Heart right ventricle (tissue), 16 donors: ENCODE measurements at regions not wholly inside any gene's neighbourhood (a gene's known extent, or its start where the extent isn't known, plus 50 kb on each side); places are given as distances from the start of the nearest gene placed in this dataset.

Experiments used
- ATAC-seq, 8 donors: fragments of 200-7000 bp; cut with Tn5 transposase; one replicate each; pipeline ENCODE4 v1.9.1; 2020; ENCODE audit warnings: mild to moderate bottlenecking in 8 of 8, moderate library complexity in 8 of 8, moderate number of reproducible peaks in 1 of 8
- DNase-seq, 2 donors: peaks; one replicate each; pipeline ENCODE4 v3.0.0-alpha.2; 2020
- H3K27ac ChIP-seq, 10 donors: fragments of 200-600 bp; sonication (generic) in 2 of 10; one replicate each; pipeline versions ENCODE4 v1.5.0 to v1.8.0; 2020 to 2022; ENCODE audit warnings: mild to moderate bottlenecking in 3 of 10
- H3K27me3 ChIP-seq, 7 donors: fragments of 200-600 bp; one replicate each; pipeline ENCODE4 v1.8.0; 2021 to 2022; ENCODE audit warnings: mild to moderate bottlenecking in 2 of 7
- H3K36me3 ChIP-seq, 9 donors: fragments of 200-600 bp; sonication (generic) in 1 of 9; one replicate each; pipeline versions ENCODE4 v1.5.0 to v1.8.0; 2020 to 2022; ENCODE audit warnings: mild to moderate bottlenecking in 2 of 9
- H3K4me1 ChIP-seq, 9 donors: fragments of 200-600 bp; sonication (generic) in 1 of 9; one replicate each; pipeline versions ENCODE4 v1.5.0 to v1.8.0; 2020 to 2022; ENCODE audit warnings: mild to moderate bottlenecking in 4 of 9
- H3K4me3 ChIP-seq, 10 donors: fragments of 200-600 bp; sonication (generic) in 2 of 10; one replicate each; pipeline versions ENCODE4 v1.5.0 to v1.8.0; 2020 to 2022; ENCODE audit warnings: mild to moderate bottlenecking in 7 of 10, moderate library complexity in 2 of 10
- H3K9me3 ChIP-seq, 11 donors: fragments of 200-600 bp in 10 of 11; sonication (generic) in 2 of 11; one replicate each; pipeline versions ENCODE4 v1.5.0 to v1.8.0; 2013 to 2022; ENCODE audit warnings: mild to moderate bottlenecking in 2 of 11, control low read depth in 1 of 11, moderate library complexity in 1 of 11
- WGBS, 2 donors: extraction: QIAGEN DNeasy Blood & Tissue Kit; methylation state at CpG; one replicate each; pipeline ENCODE4 v1.1.7; 2013; ENCODE audit warnings: inconsistent platforms in 1 of 2; 5-methylcytosine and 5-hydroxymethylcytosine counted together
- intact Hi-C, 10 donors: fragments of 100-400 bp; cut with DNase I; formaldehyde crosslinking; loops; one replicate each; pipeline versions ENCODE4 v1.11.1 to v1.14.2; 2022
- TF ChIP-seq, protein P1 (sequence below), 9 donors: fragments of 200-600 bp; sonication (generic) in 2 of 9; IDR thresholded peaks; one replicate each; pipeline versions ENCODE4 v1.5.0 to v1.8.0; 2021 to 2022; ENCODE audit warnings: antibody characterized with exemption in 9 of 9, mild to moderate bottlenecking in 5 of 9, moderate library complexity in 1 of 9
- donor health status: Arrhythmogenic right ventricular cardiomyopathy.
- donor health status: ischemic (EF 13 %, LVEDD 7.1; RV severe dilation, severe dysfunction).
- donor health status: healthy with polysubstance abuse.
- donor health status: DM: no; HTN: yes; CAD: no.
- donor health status: DM: no; HTN: no; CAD: no.
- donor health status: ischemic (EF 25% LVEDD 6.9; RV normal size, moderate dysfunction).
- donor health status: ischemic (EF 25% LVEDD 5.7; RV mildly dilated, moderate dysfunction).
- donor health status: healthy.
- donor health status: DM: yes; HTN: yes; CAD: no.
- donor health status: Ischemic cardiomyopathy.
- donor health status: ischemic (EF 35%, LVEDD 5.7; RV mildly dilated, moderate dysfunction).
- donor health status: nonischemic (EF 11% LVEDD 7.7; RV severe dilation, severe dysfunction).
- donor health status: DM: yes; HTN: yes; CAD: no.
- donor health status: PGD.
- donor health status: ischemic (EF 29% LVEDD 5.4; RV normal size, mild dysfunction).
- donor health status: nonischemic (EF 23%, LVEDD 6.1; RV moderate dilation, normal function).

DNA sequence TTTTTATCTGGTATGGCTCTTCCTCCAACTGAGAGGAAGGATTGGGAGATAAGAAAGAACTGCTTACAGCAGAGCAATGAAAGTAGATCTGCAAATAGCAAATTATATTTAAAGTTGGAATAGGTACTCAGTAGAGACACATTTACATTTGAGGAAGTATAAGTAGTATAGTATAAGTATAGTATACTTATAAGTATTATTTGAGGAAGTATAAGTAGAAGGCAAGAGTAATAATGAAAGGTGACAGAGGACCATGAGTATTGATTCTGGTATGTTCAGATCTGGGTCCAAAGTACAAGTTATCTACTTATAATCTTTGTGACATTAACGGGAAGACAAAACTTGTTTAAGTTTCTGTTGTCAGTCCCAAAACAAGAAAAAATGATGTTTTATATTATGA, 527.6 kb upstream of the SORCS1 start:
- WGBS, 2 donors, result 83 to 86% methylated on average over 1 of the region's 1 CpG
- no peak overlapping the region for H3K27ac ChIP-seq
- no peaks in the 10 kb centered on the region for H3K27me3 ChIP-seq
- TF ChIP-seq, protein P1, sequence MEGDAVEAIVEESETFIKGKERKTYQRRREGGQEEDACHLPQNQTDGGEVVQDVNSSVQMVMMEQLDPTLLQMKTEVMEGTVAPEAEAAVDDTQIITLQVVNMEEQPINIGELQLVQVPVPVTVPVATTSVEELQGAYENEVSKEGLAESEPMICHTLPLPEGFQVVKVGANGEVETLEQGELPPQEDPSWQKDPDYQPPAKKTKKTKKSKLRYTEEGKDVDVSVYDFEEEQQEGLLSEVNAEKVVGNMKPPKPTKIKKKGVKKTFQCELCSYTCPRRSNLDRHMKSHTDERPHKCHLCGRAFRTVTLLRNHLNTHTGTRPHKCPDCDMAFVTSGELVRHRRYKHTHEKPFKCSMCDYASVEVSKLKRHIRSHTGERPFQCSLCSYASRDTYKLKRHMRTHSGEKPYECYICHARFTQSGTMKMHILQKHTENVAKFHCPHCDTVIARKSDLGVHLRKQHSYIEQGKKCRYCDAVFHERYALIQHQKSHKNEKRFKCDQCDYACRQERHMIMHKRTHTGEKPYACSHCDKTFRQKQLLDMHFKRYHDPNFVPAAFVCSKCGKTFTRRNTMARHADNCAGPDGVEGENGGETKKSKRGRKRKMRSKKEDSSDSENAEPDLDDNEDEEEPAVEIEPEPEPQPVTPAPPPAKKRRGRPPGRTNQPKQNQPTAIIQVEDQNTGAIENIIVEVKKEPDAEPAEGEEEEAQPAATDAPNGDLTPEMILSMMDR (IDR thresholded peaks at IDR 0.05), result no peak
- intact Hi-C loops, result no loop called here
- no peaks in the 10 kb centered on the region for H3K36me3 ChIP-seq
- H3K4me1 ChIP-seq, result peaks cover 0 to 30% (median 0%) of the 10 kb centered on the region in 9 donors
- no peak for ATAC-seq
- DNase-seq, result no peak
- H3K4me3 ChIP-seq, result no peak overlapping the region
- H3K9me3 ChIP-seq, result peaks cover 0 to 7% (median 0%) of the 10 kb centered on the region in 11 donors

DNA sequence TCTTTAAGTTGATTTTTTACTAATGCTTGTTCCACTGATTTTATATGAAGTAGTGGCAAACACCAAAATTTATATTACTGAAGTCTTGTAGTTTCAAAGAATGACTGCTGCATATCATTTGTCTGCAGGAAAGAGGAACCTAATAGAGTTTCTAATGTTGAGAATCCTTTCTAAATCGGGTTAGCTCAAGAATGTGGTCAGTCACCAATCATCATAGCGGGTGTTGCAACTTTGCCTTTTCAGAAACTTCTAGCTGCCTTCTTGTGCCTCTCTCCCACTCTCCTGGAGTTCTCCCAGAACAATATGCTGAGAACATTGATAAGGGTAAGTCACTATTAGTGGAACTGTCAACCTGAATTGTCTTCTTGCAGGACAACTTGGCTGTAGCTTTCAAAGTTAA, 524.8 kb upstream of the SORCS1 start:
- peak overlapping the region in 1 of 10 donors; percentile 30 for H3K4me3 ChIP-seq
- H3K36me3 ChIP-seq, result no peaks in the 10 kb centered on the region
- DNase-seq (no peak), ATAC-seq (no peak)
- no peak overlapping the region for H3K27ac ChIP-seq
- TF ChIP-seq, protein P1 (IDR thresholded peaks at IDR 0.05), result no peak
- H3K4me1 ChIP-seq, result peaks cover 0 to 43% (median 0%) of the 10 kb centered on the region in 9 donors
- peaks cover 0 to 7% (median 0%) of the 10 kb centered on the region in 11 donors for H3K9me3 ChIP-seq
- WGBS, 2 donors, result 62 to 71% methylated on average over 2 of the region's 2 CpGs
- intact Hi-C loops, result no loop called here
- H3K27me3 ChIP-seq, result no peaks in the 10 kb centered on the region

DNA sequence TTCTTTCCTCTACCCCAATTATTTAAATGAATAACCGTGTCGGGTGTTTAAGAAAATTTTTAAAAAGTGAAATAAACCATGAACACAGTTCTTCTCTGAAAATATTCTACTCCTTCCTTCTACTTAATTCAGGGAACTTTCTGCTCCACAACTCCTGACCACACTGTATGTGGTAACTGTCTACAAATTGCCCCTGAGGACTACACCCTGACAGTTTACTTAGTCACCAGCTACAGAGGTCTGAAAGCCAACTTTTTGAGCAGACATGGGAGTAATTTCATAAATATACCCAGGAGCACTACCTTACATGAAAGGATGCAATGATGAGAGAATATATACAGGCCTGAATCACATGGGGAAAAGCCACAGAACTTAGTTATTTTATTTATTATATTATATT, 523.2 kb upstream of the SORCS1 start:
- TF ChIP-seq, protein P1 (IDR thresholded peaks at IDR 0.05), result no peak
- ATAC-seq, result no peak
- DNase-seq, result no peak
- 90% methylated on average over 2 of the region's 2 CpGs for WGBS, 2 donors
- Histone ChIP-seq H3K4me1 (peaks cover 0 to 43% (median 0%) of the 10 kb centered on the region in 9 donors), H3K27me3 (no peaks in the 10 kb centered on the region), H3K4me3 (no peak overlapping the region), H3K9me3 (peaks cover 0 to 7% (median 0%) of the 10 kb centered on the region in 11 donors), H3K27ac (no peak overlapping the region), H3K36me3 (no peaks in the 10 kb centered on the region)
- intact Hi-C loops, result no loop called here

DNA sequence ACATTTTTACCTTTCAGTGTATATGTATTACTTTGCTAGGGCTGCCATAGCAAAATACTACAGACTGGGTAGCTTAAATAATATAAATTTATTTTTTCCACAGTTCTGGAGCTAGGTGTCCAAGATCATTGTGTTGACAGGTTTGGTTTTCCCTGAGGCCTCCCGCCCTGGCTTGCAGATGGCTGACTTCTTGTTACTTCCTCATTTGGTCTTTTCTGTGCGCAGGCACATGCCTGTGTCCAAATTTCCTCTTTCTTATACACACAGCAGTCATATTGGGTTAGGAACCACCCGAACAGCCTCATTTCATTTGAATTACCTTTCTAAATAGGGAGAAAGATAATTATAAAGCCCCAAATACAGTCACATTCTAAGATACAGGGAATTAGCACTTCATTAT, 521.6 kb upstream of the SORCS1 start:
- TF ChIP-seq, protein P1 (IDR thresholded peaks at IDR 0.05), result no peak
- H3K4me1 ChIP-seq, result peaks cover 0 to 43% (median 0%) of the 10 kb centered on the region in 9 donors
- intact Hi-C loops, result no loop called here
- H3K27ac ChIP-seq, result peak overlapping the region in 1 of 10 donors; percentile 72
- ATAC-seq (peak in 2 of 8 donors; percentile 55 to 59), DNase-seq (peak in 1 of 2 donors; percentile 5)
- H3K9me3 ChIP-seq, result peaks cover 0 to 7% (median 0%) of the 10 kb centered on the region in 11 donors
- no peak overlapping the region for H3K4me3 ChIP-seq
- 57 to 79% methylated on average over 3 of the region's 3 CpGs for WGBS, 2 donors
- no peaks in the 10 kb centered on the region for H3K36me3 ChIP-seq
- no peaks in the 10 kb centered on the region for H3K27me3 ChIP-seq
